ENCODE measurements at regions not wholly inside any gene's neighbourhood (a gene's known extent, or its start where the extent isn't known, plus 50 kb on each side); places are given as distances from the start of the nearest gene placed in this dataset.
"Not testable (repeated sequence)": the region's sequence is repeated elsewhere in the genome, so short reads cannot be mapped to it uniquely, and the experiment has no call there.

DNA sequence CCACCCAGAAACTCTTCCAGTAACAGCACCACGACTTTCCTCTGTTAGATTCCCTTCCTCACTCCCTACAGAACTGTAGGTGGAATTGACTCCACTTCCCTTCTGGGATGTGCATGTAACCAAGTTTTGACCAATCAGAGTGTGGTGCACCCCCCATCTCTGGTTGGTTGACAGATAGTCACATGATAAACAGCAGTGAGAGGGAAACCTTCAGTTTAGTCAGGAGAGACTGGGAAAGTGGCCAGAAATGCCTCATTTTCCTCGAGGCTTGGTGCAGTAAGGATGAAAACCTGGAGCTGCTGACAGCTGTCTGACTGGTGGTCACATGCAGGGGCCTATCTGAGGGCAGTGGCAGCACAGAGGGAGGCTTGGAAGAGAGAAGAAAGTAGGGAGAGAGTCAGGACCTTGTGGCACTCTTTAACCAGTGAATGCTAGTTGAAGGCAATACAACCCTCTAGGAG, 67.3 kb upstream of the GRK3 start:
- peaks cover 19% of the 10 kb centered on the region for H3K4me1 ChIP-seq (ENCODE audit: control insufficient read depth, insufficient read depth, low read length)
- no peak overlapping the region for H3K4me3 ChIP-seq (ENCODE audit: low read depth, low read length)
- no peak overlapping the region for H3K27ac ChIP-seq (ENCODE audit: low read depth, low read length)
- no peak for DNase-seq (ENCODE audit: low read depth in 4 of 6, low spot score in 6 of 6)
- 47% methylated on average over 2 of the region's 2 CpGs for WGBS (ENCODE audit: insufficient coverage)
- no peaks in the 10 kb centered on the region for H3K9me3 ChIP-seq (ENCODE audit: control insufficient read depth, insufficient read depth, low read length)
- no peaks in the 10 kb centered on the region for H3K27me3 ChIP-seq (ENCODE audit: control insufficient read depth, insufficient read depth, low read length)
- H3K36me3 ChIP-seq (ENCODE audit: control insufficient read depth, insufficient read depth, low read length), result no peaks in the 10 kb centered on the region

DNA sequence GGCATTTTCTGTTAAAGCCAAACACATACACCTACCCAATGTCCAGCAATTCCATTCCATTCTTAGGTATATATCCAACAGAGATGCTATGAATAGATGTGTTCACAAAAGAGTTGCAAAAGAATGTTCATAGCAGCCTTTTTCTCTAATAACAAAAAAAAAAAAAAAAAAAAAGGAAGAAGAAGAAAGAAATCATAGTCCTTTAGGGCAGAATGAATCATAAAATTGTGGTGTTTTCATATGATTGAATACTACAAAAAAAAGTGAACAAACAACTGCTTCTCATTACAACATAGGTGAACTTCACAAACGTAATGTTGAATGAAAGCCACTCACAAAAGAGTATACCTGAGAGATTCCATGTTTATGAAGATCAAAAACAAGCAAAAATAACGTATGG, 66.8 kb upstream of the GRK3 start:
- DNase-seq (ENCODE audit: low read depth in 4 of 6, low spot score in 6 of 6), result no peak
- no peaks in the 10 kb centered on the region for H3K9me3 ChIP-seq (ENCODE audit: control insufficient read depth, insufficient read depth, low read length)
- no peak overlapping the region for H3K4me3 ChIP-seq (ENCODE audit: low read depth, low read length)
- no peak overlapping the region for H3K27ac ChIP-seq (ENCODE audit: low read depth, low read length)
- no peaks in the 10 kb centered on the region for H3K36me3 ChIP-seq (ENCODE audit: control insufficient read depth, insufficient read depth, low read length)
- peaks cover 15% of the 10 kb centered on the region for H3K4me1 ChIP-seq (ENCODE audit: control insufficient read depth, insufficient read depth, low read length)
- WGBS (ENCODE audit: insufficient coverage), result 69% methylated on average over 1 of the region's 2 CpGs
- H3K27me3 ChIP-seq (ENCODE audit: control insufficient read depth, insufficient read depth, low read length), result no peaks in the 10 kb centered on the region

DNA sequence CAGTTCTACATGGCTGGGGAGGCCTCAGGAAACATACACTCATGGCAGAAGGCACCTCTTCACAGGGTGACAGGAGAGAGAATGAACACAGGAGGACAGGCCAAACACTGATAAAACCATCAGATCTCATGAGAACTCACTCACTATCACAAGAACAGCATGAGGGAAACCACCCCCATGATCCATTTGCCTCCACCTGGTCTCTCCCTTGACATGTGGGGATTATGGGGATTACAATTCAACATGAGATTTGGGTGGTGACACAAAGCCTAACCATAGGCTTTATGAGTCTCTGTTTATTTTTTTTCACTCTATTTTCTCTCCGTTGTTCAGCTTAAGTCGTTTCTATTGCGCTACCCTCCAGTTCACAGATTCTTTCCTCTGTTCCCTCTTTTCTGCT, 63.8 kb upstream of the GRK3 start:
- not testable (repeated sequence) for H3K27ac ChIP-seq (ENCODE audit: low read depth, low read length); DNase-seq (ENCODE audit: low read depth in 4 of 6, low spot score in 6 of 6); H3K36me3 ChIP-seq (ENCODE audit: control insufficient read depth, insufficient read depth, low read length); H3K4me1 ChIP-seq (ENCODE audit: control insufficient read depth, insufficient read depth, low read length); H3K4me3 ChIP-seq (ENCODE audit: low read depth, low read length); H3K9me3 ChIP-seq (ENCODE audit: control insufficient read depth, insufficient read depth, low read length); H3K27me3 ChIP-seq (ENCODE audit: control insufficient read depth, insufficient read depth, low read length)
- WGBS (ENCODE audit: insufficient coverage), result 50% methylated on average over 2 of the region's 3 CpGs

DNA sequence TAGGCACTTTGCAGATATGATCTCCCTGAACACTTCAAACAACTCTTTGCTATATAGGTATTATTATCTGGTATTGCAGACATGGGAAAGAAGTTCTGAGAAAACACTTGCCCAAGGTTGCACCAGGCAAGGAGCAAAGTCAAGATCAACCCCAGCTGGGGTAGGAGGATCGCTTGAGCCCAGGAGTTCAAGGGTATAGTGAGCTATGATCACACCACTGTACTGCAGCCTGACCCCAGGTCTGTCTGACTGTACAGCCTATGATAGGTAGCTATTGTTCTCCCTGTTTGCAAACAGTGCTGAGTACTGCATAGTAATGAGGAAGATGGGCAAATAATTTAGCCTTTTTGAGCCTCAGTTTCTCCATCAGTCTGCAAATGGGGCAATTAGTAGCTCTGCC, 60.5 kb upstream of the GRK3 start:
- not testable (repeated sequence) for H3K27ac ChIP-seq (ENCODE audit: low read depth, low read length); DNase-seq (ENCODE audit: low read depth in 4 of 6, low spot score in 6 of 6); H3K4me3 ChIP-seq (ENCODE audit: low read depth, low read length); H3K4me1 ChIP-seq (ENCODE audit: control insufficient read depth, insufficient read depth, low read length); H3K27me3 ChIP-seq (ENCODE audit: control insufficient read depth, insufficient read depth, low read length); H3K36me3 ChIP-seq (ENCODE audit: control insufficient read depth, insufficient read depth, low read length); H3K9me3 ChIP-seq (ENCODE audit: control insufficient read depth, insufficient read depth, low read length)
- WGBS (ENCODE audit: insufficient coverage), result 80% methylated on average over 1 of the region's 1 CpG

DNA sequence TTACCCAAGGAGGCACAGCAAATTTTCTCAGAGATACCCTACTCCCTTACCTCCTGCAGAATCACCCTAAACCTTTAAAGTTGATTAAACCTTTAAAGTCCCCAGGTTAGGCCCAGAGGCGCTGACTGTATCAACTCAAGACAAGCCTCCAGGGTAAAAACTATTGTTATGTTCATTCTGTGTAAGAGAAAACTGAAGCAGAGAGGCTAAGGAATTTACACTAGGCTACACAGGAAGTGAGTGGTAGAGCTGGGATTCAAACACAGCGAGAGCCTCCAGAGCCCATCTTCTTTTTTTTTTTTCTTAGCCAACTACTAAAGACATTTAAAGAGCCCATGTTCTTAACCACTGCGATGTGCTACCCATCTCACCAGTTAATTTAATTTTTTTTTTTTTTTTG, 56.3 kb upstream of the GRK3 start:
- Histone ChIP-seq H3K27me3 (ENCODE audit: control insufficient read depth, insufficient read depth, low read length) (no peaks in the 10 kb centered on the region), H3K4me1 (ENCODE audit: control insufficient read depth, insufficient read depth, low read length) (no peaks in the 10 kb centered on the region), H3K9me3 (ENCODE audit: control insufficient read depth, insufficient read depth, low read length) (no peaks in the 10 kb centered on the region), H3K27ac (ENCODE audit: low read depth, low read length) (no peak overlapping the region), H3K36me3 (ENCODE audit: control insufficient read depth, insufficient read depth, low read length) (no peaks in the 10 kb centered on the region), H3K4me3 (ENCODE audit: low read depth, low read length) (no peak overlapping the region)
- no peak for DNase-seq (ENCODE audit: low read depth in 4 of 6, low spot score in 6 of 6)
- no CpG with 5 or more reads among the region's 3 CpGs for WGBS (ENCODE audit: insufficient coverage)

DNA sequence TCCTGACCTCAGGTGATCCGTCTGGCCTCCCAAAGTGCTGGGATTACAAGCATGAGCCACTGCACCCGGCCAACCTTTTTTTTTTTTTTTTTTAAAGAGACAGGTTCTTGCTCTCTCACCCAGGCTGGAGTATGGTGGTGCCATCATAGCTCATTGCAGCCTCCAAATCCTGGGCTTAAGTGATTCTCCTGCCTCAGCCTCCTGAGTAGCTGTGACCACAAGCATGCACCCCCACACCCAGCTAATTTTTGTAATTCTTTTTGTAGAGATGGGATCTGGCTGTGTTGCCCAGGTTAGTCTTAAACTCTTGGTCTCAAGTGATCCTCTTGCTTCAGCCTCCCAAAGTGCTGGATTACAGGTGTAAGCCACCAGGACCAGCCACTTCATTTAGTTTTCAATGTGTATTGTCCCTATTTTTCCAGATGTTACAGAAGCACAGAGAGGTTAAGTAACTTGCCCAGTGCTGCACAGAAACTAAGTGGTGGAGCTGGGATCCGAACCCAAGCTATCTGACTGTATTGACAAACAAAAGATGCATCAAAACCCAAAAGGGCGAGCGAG, 55.6 kb upstream of the GRK3 start:
- Histone ChIP-seq H3K27ac (ENCODE audit: low read depth, low read length) (no peak overlapping the region), H3K4me1 (ENCODE audit: control insufficient read depth, insufficient read depth, low read length) (no peaks in the 10 kb centered on the region), H3K9me3 (ENCODE audit: control insufficient read depth, insufficient read depth, low read length) (no peaks in the 10 kb centered on the region), H3K36me3 (ENCODE audit: control insufficient read depth, insufficient read depth, low read length) (no peaks in the 10 kb centered on the region), H3K4me3 (ENCODE audit: low read depth, low read length) (no peak overlapping the region), H3K27me3 (ENCODE audit: control insufficient read depth, insufficient read depth, low read length) (no peaks in the 10 kb centered on the region)
- no peak for DNase-seq (ENCODE audit: low read depth in 4 of 6, low spot score in 6 of 6)
- WGBS (ENCODE audit: insufficient coverage), result no CpG with 5 or more reads among the region's 5 CpGs

DNA sequence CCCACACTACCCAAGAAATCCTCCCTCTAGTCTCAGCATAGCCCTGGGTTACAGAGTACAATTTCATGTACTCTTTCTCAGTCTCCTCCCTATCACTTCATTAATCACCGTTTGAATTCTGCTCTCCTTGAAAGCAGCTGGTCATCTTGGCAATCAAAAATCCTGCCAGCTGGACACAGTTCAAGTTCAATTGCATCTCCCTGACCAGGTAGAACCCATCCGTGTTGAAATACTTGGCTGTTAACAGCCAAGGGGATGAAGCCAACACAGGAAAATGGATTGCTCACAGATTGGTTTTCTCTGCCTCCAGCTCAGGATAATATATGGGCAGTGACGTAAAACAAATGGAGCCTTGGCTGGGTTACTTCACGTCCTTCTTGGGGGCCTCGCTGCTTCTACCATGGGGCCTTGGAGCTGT, 55.1 kb upstream of the GRK3 start:
- Histone ChIP-seq H3K27ac (ENCODE audit: low read depth, low read length) (no peak overlapping the region), H3K9me3 (ENCODE audit: control insufficient read depth, insufficient read depth, low read length) (no peaks in the 10 kb centered on the region), H3K4me3 (ENCODE audit: low read depth, low read length) (no peak overlapping the region), H3K4me1 (ENCODE audit: control insufficient read depth, insufficient read depth, low read length) (no peaks in the 10 kb centered on the region), H3K36me3 (ENCODE audit: control insufficient read depth, insufficient read depth, low read length) (no peaks in the 10 kb centered on the region), H3K27me3 (ENCODE audit: control insufficient read depth, insufficient read depth, low read length) (no peaks in the 10 kb centered on the region)
- WGBS (ENCODE audit: insufficient coverage), result 41% methylated on average over 5 of the region's 5 CpGs
- peak in 2 of 6 donors; percentile 40 to 77 for DNase-seq (ENCODE audit: low read depth in 4 of 6, low spot score in 6 of 6)

DNA sequence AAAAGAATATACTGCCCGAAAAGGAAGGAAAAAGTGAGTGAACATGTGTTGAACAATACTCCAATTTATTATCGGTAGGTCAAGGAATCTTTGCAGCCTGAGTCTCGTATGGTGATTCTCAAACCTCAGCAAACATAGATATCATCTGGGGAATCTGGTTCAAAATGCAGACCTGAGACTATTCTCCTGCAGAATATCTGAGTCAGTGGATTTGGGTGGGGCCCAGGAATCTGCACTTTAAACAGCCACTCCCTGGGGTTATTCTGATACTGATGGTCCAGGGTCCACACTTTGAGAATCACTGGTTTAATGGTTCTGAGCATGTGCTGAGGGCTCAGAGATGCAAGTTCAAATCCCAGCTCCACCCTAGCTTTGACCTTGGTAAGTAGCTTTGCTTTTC, 53.6 kb upstream of the GRK3 start:
- no peak overlapping the region for H3K4me3 ChIP-seq (ENCODE audit: low read depth, low read length)
- no peaks in the 10 kb centered on the region for H3K4me1 ChIP-seq (ENCODE audit: control insufficient read depth, insufficient read depth, low read length)
- H3K36me3 ChIP-seq (ENCODE audit: control insufficient read depth, insufficient read depth, low read length), result no peaks in the 10 kb centered on the region
- DNase-seq (ENCODE audit: low read depth in 4 of 6, low spot score in 6 of 6), result no peak
- 61% methylated on average over 3 of the region's 3 CpGs for WGBS (ENCODE audit: insufficient coverage)
- no peaks in the 10 kb centered on the region for H3K27me3 ChIP-seq (ENCODE audit: control insufficient read depth, insufficient read depth, low read length)
- H3K9me3 ChIP-seq (ENCODE audit: control insufficient read depth, insufficient read depth, low read length), result no peaks in the 10 kb centered on the region
- no peak overlapping the region for H3K27ac ChIP-seq (ENCODE audit: low read depth, low read length)

DNA sequence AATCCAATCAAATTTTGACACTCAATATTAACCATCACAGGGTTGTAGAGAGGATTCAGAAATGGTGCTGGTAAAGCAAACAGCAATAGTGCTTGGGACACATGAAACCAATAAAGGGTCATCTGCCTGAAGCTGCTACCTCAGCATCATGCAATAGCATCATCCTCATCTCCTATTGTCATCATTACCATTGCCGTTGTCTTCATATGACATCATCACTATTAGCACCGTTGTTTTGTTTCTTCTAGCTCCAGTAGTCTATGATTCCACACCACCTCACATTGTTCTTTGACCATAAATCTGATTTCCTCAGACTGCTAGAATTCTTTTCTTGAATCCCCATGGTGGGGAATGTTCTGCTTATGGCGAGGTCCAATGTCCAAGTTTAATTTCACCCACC, 52.8 kb upstream of the GRK3 start:
- 100% methylated on average over 2 of the region's 3 CpGs for WGBS (ENCODE audit: insufficient coverage)
- no peak for DNase-seq (ENCODE audit: low read depth in 4 of 6, low spot score in 6 of 6)
- no peak overlapping the region for H3K4me3 ChIP-seq (ENCODE audit: low read depth, low read length)

DNA sequence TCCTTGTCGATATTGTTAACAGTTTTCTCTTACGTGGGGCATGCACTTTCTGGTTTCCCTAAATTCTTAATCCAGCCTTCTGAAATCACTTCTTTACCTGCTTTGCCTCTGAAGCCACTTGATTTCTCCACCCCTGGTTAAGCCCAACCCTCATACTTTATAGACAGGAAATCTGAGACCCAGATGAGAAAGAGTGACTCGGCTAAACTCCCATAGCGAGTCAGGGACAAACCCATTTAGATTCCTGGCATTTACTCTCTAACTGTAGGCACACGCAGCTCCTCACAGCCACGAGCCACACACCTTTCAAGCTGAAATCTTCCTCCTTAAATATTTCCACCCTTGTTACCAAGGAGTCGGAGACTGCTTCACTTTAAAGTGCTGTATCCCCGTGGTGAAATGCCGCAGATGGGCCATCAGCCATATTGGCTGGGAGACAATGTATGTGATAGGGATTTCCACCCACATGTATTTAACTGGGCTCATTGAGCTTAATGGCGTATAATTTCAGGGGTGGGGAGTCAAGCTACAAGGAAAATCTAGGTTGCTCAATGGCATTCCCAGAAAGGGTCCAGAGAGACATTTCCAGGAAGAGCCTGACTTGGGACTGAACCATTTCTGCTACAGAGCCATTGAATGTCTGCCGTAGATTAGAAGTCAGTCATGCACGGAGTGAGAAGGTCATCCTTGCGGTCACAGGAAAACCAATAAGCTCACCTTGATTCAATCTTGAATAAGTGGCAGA, 49.9 kb upstream of the GRK3 start:
- Histone ChIP-seq H3K9me3 (ENCODE audit: control insufficient read depth, insufficient read depth, low read length) (no peaks in the 10 kb centered on the region), H3K4me3 (ENCODE audit: low read depth, low read length) (no peak overlapping the region), H3K27me3 (ENCODE audit: control insufficient read depth, insufficient read depth, low read length) (no peaks in the 10 kb centered on the region), H3K27ac (ENCODE audit: low read depth, low read length) (no peak overlapping the region), H3K36me3 (ENCODE audit: control insufficient read depth, insufficient read depth, low read length) (no peaks in the 10 kb centered on the region), H3K4me1 (ENCODE audit: control insufficient read depth, insufficient read depth, low read length) (no peaks in the 10 kb centered on the region)
- DNase-seq (ENCODE audit: low read depth in 4 of 6, low spot score in 6 of 6), result peak in 1 of 6 donors; percentile 73
- WGBS (ENCODE audit: insufficient coverage), result 75% methylated on average over 7 of the region's 13 CpGs

More for the DNA sequence above, 52.8 kb upstream of the GRK3 start:
- Histone ChIP-seq H3K36me3 (ENCODE audit: control insufficient read depth, insufficient read depth, low read length) (no peaks in the 10 kb centered on the region), H3K4me1 (ENCODE audit: control insufficient read depth, insufficient read depth, low read length) (no peaks in the 10 kb centered on the region), H3K27me3 (ENCODE audit: control insufficient read depth, insufficient read depth, low read length) (no peaks in the 10 kb centered on the region), H3K27ac (ENCODE audit: low read depth, low read length) (no peak overlapping the region), H3K9me3 (ENCODE audit: control insufficient read depth, insufficient read depth, low read length) (no peaks in the 10 kb centered on the region)
